A549 (cell line): ENCODE measurements at regions not wholly inside any gene's neighbourhood (a gene's known extent, or its start where the extent isn't known, plus 50 kb on each side); places are given as distances from the start of the nearest gene placed in this dataset.

ENCODE experiments used
- ATAC-seq, 2 experiments: fragments of 200-7000 bp in 1 of 2; fragments of >200 bp in 1 of 2; cut with Nextera tagmentation in 1 of 2; cut with Tn5 transposase in 1 of 2; 3 replicates each; pipeline versions ENCODE4 v1.8.0 to v1.9.1; 2018 to 2020; ENCODE audit warnings: mild to moderate bottlenecking in 1 of 2, moderate library complexity in 1 of 2
- CTCF ChIA-PET: fragments of 300-600 bp; sonication (Branson Sonifier 250); formaldehyde crosslinking; extraction: SDS; loops from one replicate; lab custom pipeline; 2021; ENCODE audit warnings: antibody characterized with exemption, inconsistent platforms; lab: Yijun Ruan, JAX
- POLR2A ChIA-PET: fragments of 350-600 bp; formaldehyde crosslinking; extraction: SDS; loops from one replicate; lab custom pipeline; 2021; ENCODE audit warnings: antibody characterized with exemption, inconsistent platforms; lab: Yijun Ruan, JAX
- DNase-seq, 2 experiments: peaks; one replicate each; pipeline versions ENCODE4 v3.0.0 to v3.0.0-alpha.2; 2011 to 2016; ENCODE audit warnings: low read depth in 1 of 2, low spot score in 1 of 2
- FAIRE-seq: peaks from 2 replicates; lab custom pipeline; 2011; peaks lifted over from hg19 to GRCh38; lab: Jason Lieb, UNC
- H3K27ac ChIP-seq, 2 experiments: fragments of >200 bp; sonication (Bioruptor Twin); formaldehyde crosslinking; 3 replicates each; pipeline ENCODE4 v1.5.1; 2016 to 2017
- H3K4me1 ChIP-seq: fragments of >200 bp; sonication (Bioruptor Twin); formaldehyde crosslinking; 3 replicates; pipeline ENCODE4 v1.6.1; 2016
- H3K4me2 ChIP-seq: fragments of >200 bp; sonication (Bioruptor Twin); formaldehyde crosslinking; 3 replicates; pipeline ENCODE4 v1.6.1; 2016
- H3K4me3 ChIP-seq: fragments of >200 bp; sonication (Bioruptor Twin); formaldehyde crosslinking; 3 replicates; pipeline ENCODE4 v1.5.1; 2016
- H3K9me3 ChIP-seq: fragments of >200 bp; sonication (Bioruptor Twin); formaldehyde crosslinking; 3 replicates; pipeline ENCODE4 v1.6.1; 2016
- ATOH8 ChIP-seq: fragments of 250-450 bp; sonication (Bioruptor Pico); IDR thresholded peaks from 2 replicates; pipeline ENCODE4 v1.5.0; 2020; ENCODE audit warnings: low read depth, mild to moderate bottlenecking, moderate library complexity
- CBX2 ChIP-seq: fragments of 200-600 bp; sonication (generic); IDR thresholded peaks from 2 replicates; pipeline ENCODE4 v1.6.1; 2016; ENCODE audit warnings: low read depth, mild to moderate bottlenecking, borderline replicate concordance
- CBX8 ChIP-seq: fragments of 200-600 bp; sonication (generic); IDR thresholded peaks from 2 replicates; pipeline ENCODE4 v1.6.1; 2016
- CHD2 ChIP-seq: fragments of 150-350 bp; IDR thresholded peaks from 2 replicates; pipeline ENCODE4 v1.6.1; 2014; ENCODE audit warnings: low read length; ENCODE audit not compliant: partially characterized antibody
- ESRRA ChIP-seq: fragments of 150-350 bp; IDR thresholded peaks from 2 replicates; pipeline ENCODE4 v1.6.1; 2014; ENCODE audit warnings: mild to moderate bottlenecking, low read length, borderline replicate concordance
- FOSL2 ChIP-seq, 2 experiments: fragments of 450-650 bp in 1 of 2; fragments of >200 bp in 1 of 2; sonication (Bioruptor Twin) in 1 of 2; formaldehyde crosslinking; IDR thresholded peaks; 2 replicates each; pipeline versions ENCODE4 v1.5.0 to v1.6.1; 2016 to 2020; ENCODE audit warnings: mild to moderate bottlenecking in 1 of 2, moderate library complexity in 1 of 2
- FOXS1 ChIP-seq: fragments of 250-450 bp; sonication (Bioruptor Pico); IDR thresholded peaks from 2 replicates; pipeline ENCODE4 v1.5.0; 2020; ENCODE audit warnings: mild to moderate bottlenecking, moderate library complexity
- GATA3 ChIP-seq: IDR thresholded peaks from 2 replicates; pipeline ENCODE4 v1.6.1; 2012; ENCODE audit warnings: borderline replicate concordance
- HEYL ChIP-seq: fragments of 250-450 bp; sonication (Bioruptor Pico); IDR thresholded peaks from 2 replicates; pipeline ENCODE4 v1.8.0; 2021; ENCODE audit warnings: mild to moderate bottlenecking, moderate library complexity
- HOXA7 ChIP-seq: fragments of 250-450 bp; sonication (Bioruptor Pico); IDR thresholded peaks from 2 replicates; pipeline ENCODE4 v1.5.0; 2020; ENCODE audit warnings: mild to moderate bottlenecking, moderate library complexity
- HOXB5 ChIP-seq: fragments of 250-450 bp; sonication (Bioruptor Pico); IDR thresholded peaks from 2 replicates; pipeline ENCODE4 v1.5.0; 2020; ENCODE audit warnings: mild to moderate bottlenecking, moderate library complexity
- JUN ChIP-seq, 2 experiments: fragments of >200 bp; sonication (Bioruptor Twin); formaldehyde crosslinking; IDR thresholded peaks; 2 replicates in 1 of 2; 3 replicates in 1 of 2; pipeline ENCODE4 v1.6.1; 2016 to 2017
- JUNB ChIP-seq: fragments of >200 bp; sonication (Bioruptor Twin); formaldehyde crosslinking; IDR thresholded peaks from 2 replicates; pipeline ENCODE4 v1.6.1; 2016
- KDM5A ChIP-seq: fragments of 200-600 bp; sonication (generic); IDR thresholded peaks from 2 replicates; pipeline ENCODE4 v1.6.1; 2016; ENCODE audit warnings: antibody characterized with exemption, mild to moderate bottlenecking
- MAZ ChIP-seq: fragments of 150-350 bp; IDR thresholded peaks from 2 replicates; pipeline ENCODE4 v1.6.1; 2014; ENCODE audit warnings: antibody characterized with exemption, low read depth, low read length, borderline replicate concordance
- NFE2L2 ChIP-seq: fragments of 150-350 bp; conservative IDR thresholded peaks from 2 replicates; pipeline ENCODE4 v1.6.1; 2014; ENCODE audit warnings: low read length
- NPAS2 ChIP-seq: fragments of 250-450 bp; sonication (Bioruptor Pico); IDR thresholded peaks from 2 replicates; pipeline ENCODE4 v1.8.0; 2022; ENCODE audit warnings: mild to moderate bottlenecking, moderate library complexity, borderline replicate concordance
- POLR2A ChIP-seq: IDR thresholded peaks from 2 replicates; pipeline ENCODE4 v1.6.1; 2012; ENCODE audit warnings: mild to moderate bottlenecking, low read length
- POLR2AphosphoS2 ChIP-seq: conservative IDR thresholded peaks from 2 replicates; pipeline ENCODE4 v1.6.1; 2012; ENCODE audit warnings: low read length, improper control_type of control experiment, inconsistent platforms
- RCOR1 ChIP-seq: fragments of 150-350 bp; IDR thresholded peaks from 2 replicates; pipeline ENCODE4 v1.6.1; 2014; ENCODE audit warnings: antibody characterized with exemption, low read length, low read depth
- RFX5 ChIP-seq: fragments of 450-650 bp; IDR thresholded peaks from 2 replicates; pipeline ENCODE4 v1.7.1; 2014; ENCODE audit warnings: antibody characterized with exemption, mild to moderate bottlenecking, moderate library complexity
- RNF2 ChIP-seq: fragments of 200-600 bp; sonication (generic); IDR thresholded peaks from 2 replicates; pipeline ENCODE4 v1.6.1; 2016; ENCODE audit warnings: low read depth, mild to moderate bottlenecking, antibody characterized with exemption, moderate library complexity, borderline replicate concordance
- SMC3 ChIP-seq: fragments of >200 bp; sonication (Bioruptor Twin); formaldehyde crosslinking; IDR thresholded peaks from 3 replicates; pipeline ENCODE4 v1.6.1; 2018; ENCODE audit warnings: inconsistent platforms
- ZC3H11A ChIP-seq: fragments of 450-650 bp; IDR thresholded peaks from 2 replicates; pipeline ENCODE4 v1.6.1; 2014; ENCODE audit warnings: antibody characterized with exemption, mild to moderate bottlenecking
- ZSCAN20 ChIP-seq: fragments of 250-450 bp; sonication (Bioruptor Pico); IDR thresholded peaks from 2 replicates; pipeline ENCODE4 v1.8.0; 2022; ENCODE audit warnings: mild to moderate bottlenecking, moderate library complexity
- WGBS: methylation state at CpG from one replicate; pipeline ENCODE4 v1.1.6; 2017; ENCODE audit errors: missing lambda C conversion rate; 5-methylcytosine and 5-hydroxymethylcytosine counted together
- TF ChIP-seq, protein P1 (sequence below): fragments of 450-650 bp; IDR thresholded peaks from 2 replicates; pipeline ENCODE4 v1.6.1; 2014; ENCODE audit warnings: antibody characterized with exemption
- TF ChIP-seq, protein P2 (sequence below): fragments of >200 bp; sonication (Bioruptor Twin); formaldehyde crosslinking; IDR thresholded peaks from 2 replicates; pipeline ENCODE4 v1.6.1; 2016
- TF ChIP-seq, protein P3 (sequence below): fragments of >200 bp; sonication (Bioruptor Twin); formaldehyde crosslinking; IDR thresholded peaks from 3 replicates; pipeline ENCODE4 v1.6.1; 2016
- TF ChIP-seq, protein P4 (sequence below): IDR thresholded peaks from 2 replicates; pipeline ENCODE4 v1.6.1; 2012
- TF ChIP-seq, protein P5 (sequence below): fragments of >200 bp; sonication (Bioruptor Twin); formaldehyde crosslinking; IDR thresholded peaks from 3 replicates; pipeline ENCODE4 v1.5.1; 2016

- Histone ChIP-seq H3K27ac (no peak overlapping the region), H3K4me2 (no peak overlapping the region), H3K4me3 (no peak overlapping the region), H3K9me3 (no peaks in the 10 kb centered on the region), H3K4me1 (no peaks in the 10 kb centered on the region)
- no peak for DNase-seq
- ATAC-seq: no peak
- no peak for TF ChIP-seq ZC3H11A
- TF ChIP-seq FOSL2 (IDR thresholded peaks at IDR 0.05): no peak
- TF ChIP-seq FOSL2 (CRISPR knock-in tag; IDR thresholded peaks at IDR 0.05): no peak
- no peak for TF ChIP-seq SMC3
- TF ChIP-seq, protein P1, sequence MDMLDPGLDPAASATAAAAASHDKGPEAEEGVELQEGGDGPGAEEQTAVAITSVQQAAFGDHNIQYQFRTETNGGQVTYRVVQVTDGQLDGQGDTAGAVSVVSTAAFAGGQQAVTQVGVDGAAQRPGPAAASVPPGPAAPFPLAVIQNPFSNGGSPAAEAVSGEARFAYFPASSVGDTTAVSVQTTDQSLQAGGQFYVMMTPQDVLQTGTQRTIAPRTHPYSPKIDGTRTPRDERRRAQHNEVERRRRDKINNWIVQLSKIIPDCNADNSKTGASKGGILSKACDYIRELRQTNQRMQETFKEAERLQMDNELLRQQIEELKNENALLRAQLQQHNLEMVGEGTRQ: no peak
- TF ChIP-seq RNF2: no peak
- no peak for TF ChIP-seq ATOH8 (CRISPR knock-in tag)
- TF ChIP-seq ZSCAN20 (CRISPR knock-in tag): no peak
- no peak for TF ChIP-seq HOXA7
- TF ChIP-seq ESRRA: no peak
- TF ChIP-seq JUNB: no peak
- no peak for TF ChIP-seq RCOR1
- no peak for TF ChIP-seq CBX8
- TF ChIP-seq HOXB5: no peak
- 3% methylated on average over 3 of the region's 3 CpGs for WGBS
- POLR2A ChIA-PET: no interaction called here
- no peak for FAIRE-seq
- CTCF ChIA-PET: no interaction called here
These were observed 149.1 kb upstream of the CELF4 start for GRCh38 chr18:37714691-37715090.

DNA sequence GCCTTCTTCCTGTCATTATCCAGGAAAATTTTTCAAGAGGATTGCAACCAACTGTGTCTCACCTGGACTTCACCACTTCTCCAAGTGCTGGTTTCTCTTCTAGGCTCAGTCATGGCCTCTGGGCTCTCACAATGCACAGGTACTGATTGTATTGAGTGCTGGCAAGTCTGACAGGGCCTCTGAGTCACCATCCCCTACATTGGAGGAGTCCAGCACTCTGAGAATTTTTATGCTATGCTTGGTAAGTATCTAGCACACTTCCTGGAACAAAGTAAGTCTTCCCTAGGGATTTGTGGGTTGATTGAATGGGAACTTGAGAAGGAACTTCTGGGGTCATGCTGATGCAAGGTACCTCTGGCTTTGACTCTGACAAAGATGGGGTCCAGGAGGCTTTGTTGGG, 147.2 kb upstream of the CELF4 start:
- FAIRE-seq: no peak
- no peak for DNase-seq

GRCh38 chr18:37711766-37712505, 146.3 kb upstream of the CELF4 start:
- ATAC-seq (no peak), DNase-seq (no peak), FAIRE-seq (no peak)
- Histone ChIP-seq H3K4me3 (no peak overlapping the region), H3K4me2 (no peak overlapping the region), H3K27ac (no peak overlapping the region), H3K9me3 (no peaks in the 10 kb centered on the region), H3K4me1 (no peaks in the 10 kb centered on the region)
- ChIA-PET CTCF (no interaction called here), POLR2A (no interaction called here)
- 0% methylated on average over 4 of the region's 4 CpGs for WGBS
- no peak for TF ChIP-seq GATA3
- TF ChIP-seq RFX5: no peak
- TF ChIP-seq, protein P2, sequence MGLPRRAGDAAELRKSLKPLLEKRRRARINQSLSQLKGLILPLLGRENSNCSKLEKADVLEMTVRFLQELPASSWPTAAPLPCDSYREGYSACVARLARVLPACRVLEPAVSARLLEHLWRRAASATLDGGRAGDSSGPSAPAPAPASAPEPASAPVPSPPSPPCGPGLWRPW: no peak
- no peak for TF ChIP-seq JUNB
- no peak for TF ChIP-seq MAZ
- TF ChIP-seq, protein P3, sequence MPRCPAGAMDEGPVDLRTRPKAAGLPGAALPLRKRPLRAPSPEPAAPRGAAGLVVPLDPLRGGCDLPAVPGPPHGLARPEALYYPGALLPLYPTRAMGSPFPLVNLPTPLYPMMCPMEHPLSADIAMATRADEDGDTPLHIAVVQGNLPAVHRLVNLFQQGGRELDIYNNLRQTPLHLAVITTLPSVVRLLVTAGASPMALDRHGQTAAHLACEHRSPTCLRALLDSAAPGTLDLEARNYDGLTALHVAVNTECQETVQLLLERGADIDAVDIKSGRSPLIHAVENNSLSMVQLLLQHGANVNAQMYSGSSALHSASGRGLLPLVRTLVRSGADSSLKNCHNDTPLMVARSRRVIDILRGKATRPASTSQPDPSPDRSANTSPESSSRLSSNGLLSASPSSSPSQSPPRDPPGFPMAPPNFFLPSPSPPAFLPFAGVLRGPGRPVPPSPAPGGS: no peak
- TF ChIP-seq HEYL (CRISPR knock-in tag): no peak
- no peak for TF ChIP-seq POLR2A
- TF ChIP-seq NFE2L2: no peak
- TF ChIP-seq, protein P4, sequence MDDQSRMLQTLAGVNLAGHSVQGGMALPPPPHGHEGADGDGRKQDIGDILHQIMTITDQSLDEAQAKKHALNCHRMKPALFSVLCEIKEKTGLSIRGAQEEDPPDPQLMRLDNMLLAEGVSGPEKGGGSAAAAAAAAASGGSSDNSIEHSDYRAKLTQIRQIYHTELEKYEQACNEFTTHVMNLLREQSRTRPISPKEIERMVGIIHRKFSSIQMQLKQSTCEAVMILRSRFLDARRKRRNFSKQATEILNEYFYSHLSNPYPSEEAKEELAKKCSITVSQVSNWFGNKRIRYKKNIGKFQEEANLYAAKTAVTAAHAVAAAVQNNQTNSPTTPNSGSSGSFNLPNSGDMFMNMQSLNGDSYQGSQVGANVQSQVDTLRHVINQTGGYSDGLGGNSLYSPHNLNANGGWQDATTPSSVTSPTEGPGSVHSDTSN: no peak
- TF ChIP-seq RNF2: no peak
- TF ChIP-seq CBX2: no peak
- TF ChIP-seq, protein P5, sequence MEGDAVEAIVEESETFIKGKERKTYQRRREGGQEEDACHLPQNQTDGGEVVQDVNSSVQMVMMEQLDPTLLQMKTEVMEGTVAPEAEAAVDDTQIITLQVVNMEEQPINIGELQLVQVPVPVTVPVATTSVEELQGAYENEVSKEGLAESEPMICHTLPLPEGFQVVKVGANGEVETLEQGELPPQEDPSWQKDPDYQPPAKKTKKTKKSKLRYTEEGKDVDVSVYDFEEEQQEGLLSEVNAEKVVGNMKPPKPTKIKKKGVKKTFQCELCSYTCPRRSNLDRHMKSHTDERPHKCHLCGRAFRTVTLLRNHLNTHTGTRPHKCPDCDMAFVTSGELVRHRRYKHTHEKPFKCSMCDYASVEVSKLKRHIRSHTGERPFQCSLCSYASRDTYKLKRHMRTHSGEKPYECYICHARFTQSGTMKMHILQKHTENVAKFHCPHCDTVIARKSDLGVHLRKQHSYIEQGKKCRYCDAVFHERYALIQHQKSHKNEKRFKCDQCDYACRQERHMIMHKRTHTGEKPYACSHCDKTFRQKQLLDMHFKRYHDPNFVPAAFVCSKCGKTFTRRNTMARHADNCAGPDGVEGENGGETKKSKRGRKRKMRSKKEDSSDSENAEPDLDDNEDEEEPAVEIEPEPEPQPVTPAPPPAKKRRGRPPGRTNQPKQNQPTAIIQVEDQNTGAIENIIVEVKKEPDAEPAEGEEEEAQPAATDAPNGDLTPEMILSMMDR: no peak
- no peak for TF ChIP-seq NPAS2

More for the DNA sequence above, 147.2 kb upstream of the CELF4 start:
- Histone ChIP-seq H3K4me3 (no peak overlapping the region), H3K27ac (no peak overlapping the region), H3K4me2 (no peak overlapping the region), H3K4me1 (no peaks in the 10 kb centered on the region), H3K9me3 (no peaks in the 10 kb centered on the region)
- TF ChIP-seq CHD2 (no peak), RNF2 (no peak), MAZ (no peak), ZC3H11A (no peak), ESRRA (no peak), NPAS2 (no peak), ZSCAN20 (CRISPR knock-in tag) (no peak), JUN (IDR thresholded peaks at IDR 0.05) (no peak), SMC3 (no peak), KDM5A (no peak), FOXS1 (no peak), CBX8 (no peak), POLR2AphosphoS2 (no peak), GATA3 (no peak)
- ChIA-PET CTCF (no interaction called here), POLR2A (no interaction called here)
- no peak for ATAC-seq
